GM10266 (cell line): ENCODE measurements at regions not wholly inside any gene's neighbourhood (a gene's known extent, or its start where the extent isn't known, plus 50 kb on each side); places are given as distances from the start of the nearest gene placed in this dataset.
"Not testable (repeated sequence)": the region's sequence is repeated elsewhere in the genome, so short reads cannot be mapped to it uniquely, and the experiment has no call there.

ENCODE experiments used
- DNase-seq: peaks from one replicate; pipeline ENCODE4 v3.0.0; 2012; ENCODE audit errors: extremely low spot score
- TF ChIP-seq, protein P1 (sequence below): IDR thresholded peaks from 2 replicates; pipeline ENCODE4 v1.5.1; 2012; ENCODE audit warnings: mild to moderate bottlenecking, low read depth; ENCODE audit not compliant: control insufficient read depth, insufficient read depth; ENCODE audit errors: missing control alignments

DNA sequence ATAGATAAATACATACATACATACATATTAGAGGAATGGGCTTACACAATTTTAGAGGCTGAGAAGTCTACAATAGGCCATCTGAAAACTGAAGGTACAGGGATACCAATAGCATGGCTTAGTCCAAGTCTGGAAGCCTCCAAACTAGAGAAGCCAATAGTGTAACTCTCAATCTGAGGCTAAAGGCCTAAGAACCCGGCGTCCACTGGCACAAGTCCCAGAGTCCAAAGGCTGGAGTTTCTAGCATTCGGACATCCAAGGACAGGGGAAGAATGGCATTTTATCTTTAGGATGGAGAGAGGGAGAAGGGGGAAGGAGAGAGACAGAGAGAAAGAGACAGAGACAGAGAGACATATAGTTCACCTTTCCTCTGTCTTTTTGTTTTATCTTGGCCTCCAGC lies 63.7 kb upstream of the SYT4 start:
- TF ChIP-seq, protein P1, sequence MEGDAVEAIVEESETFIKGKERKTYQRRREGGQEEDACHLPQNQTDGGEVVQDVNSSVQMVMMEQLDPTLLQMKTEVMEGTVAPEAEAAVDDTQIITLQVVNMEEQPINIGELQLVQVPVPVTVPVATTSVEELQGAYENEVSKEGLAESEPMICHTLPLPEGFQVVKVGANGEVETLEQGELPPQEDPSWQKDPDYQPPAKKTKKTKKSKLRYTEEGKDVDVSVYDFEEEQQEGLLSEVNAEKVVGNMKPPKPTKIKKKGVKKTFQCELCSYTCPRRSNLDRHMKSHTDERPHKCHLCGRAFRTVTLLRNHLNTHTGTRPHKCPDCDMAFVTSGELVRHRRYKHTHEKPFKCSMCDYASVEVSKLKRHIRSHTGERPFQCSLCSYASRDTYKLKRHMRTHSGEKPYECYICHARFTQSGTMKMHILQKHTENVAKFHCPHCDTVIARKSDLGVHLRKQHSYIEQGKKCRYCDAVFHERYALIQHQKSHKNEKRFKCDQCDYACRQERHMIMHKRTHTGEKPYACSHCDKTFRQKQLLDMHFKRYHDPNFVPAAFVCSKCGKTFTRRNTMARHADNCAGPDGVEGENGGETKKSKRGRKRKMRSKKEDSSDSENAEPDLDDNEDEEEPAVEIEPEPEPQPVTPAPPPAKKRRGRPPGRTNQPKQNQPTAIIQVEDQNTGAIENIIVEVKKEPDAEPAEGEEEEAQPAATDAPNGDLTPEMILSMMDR: no peak
- DNase-seq: no peak

DNA sequence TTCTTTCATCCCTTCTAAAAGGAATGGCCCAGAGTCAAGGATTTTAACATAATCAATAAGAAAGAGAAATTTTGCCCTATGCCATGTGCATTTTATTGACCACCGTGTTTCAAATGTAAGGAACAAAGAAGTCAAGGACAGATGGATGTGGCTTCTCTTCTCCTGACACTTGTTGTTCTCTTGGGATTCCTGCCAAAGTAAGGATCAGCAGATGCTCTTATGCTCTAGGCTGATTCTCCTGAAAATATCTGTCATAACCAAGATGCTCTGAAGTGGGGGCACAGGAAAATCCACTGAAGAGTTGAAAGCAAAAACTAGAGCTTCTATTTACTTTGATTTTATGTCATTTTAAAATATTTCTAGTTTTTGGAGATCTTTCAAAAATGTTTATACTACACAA lies 72.9 kb upstream of the SYT4 start:
- no peak for DNase-seq

DNA sequence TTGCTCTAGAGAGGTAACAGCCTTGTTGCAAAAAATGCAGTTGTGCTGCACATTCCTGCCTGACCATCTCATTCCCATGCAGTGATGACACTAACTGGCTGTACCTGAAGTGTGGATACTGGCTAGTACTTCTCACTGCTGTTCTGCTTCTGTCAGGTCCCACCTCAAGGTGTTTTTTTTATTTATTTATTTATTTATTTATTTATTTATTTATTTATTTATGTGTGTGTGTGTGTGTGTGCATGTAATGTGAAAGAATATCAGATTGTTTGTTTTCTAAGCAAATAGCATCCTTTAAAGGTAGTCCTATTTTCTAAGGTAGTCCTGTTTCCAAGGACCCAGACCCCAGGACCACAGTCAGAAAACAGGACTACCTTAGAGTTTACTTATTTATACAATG lies 87.2 kb upstream of the SYT4 start:
- TF ChIP-seq, protein P1: no peak
- DNase-seq: no peak

More for the DNA sequence above, 72.9 kb upstream of the SYT4 start:
- TF ChIP-seq, protein P1: no peak

DNA sequence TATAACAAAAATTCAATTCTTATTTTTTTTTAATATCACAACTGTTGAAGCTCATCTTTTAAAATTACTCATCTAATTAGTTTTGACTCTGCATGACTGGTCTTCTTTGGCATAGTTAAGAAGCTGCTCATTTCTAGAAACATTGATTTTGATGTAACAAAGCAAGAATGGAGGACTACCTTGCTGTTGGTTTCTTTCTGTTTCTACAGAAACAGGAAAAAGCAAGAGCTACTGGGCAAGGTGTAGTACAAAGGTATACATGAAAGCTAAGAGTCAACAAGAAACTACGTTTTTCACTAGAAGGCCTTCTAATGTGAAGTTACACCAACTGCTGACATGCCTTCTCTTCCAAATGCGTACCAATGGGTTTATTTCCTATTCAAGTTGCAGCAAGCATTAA lies 90.6 kb upstream of the SYT4 start:
- no peak for DNase-seq
- TF ChIP-seq, protein P1: no peak

DNA sequence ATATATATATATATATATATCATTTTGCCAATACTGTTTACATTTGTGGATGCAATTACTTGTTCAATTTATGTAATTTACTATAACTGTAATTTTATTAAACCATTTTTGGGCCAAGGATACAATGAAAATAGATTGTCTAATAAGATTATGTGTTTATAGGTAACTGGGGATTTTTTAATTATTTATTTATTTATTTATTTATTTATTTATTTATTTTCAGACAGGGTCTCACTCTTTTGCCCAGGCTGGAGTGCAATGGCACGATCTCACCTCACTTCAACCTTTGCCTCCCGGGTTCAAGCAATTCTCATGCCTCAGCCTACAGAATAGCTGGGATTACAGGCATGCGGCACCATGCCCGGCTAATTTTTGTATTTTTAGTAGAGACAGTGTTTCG lies 92.0 kb upstream of the SYT4 start:
- not testable (repeated sequence) for DNase-seq

DNA sequence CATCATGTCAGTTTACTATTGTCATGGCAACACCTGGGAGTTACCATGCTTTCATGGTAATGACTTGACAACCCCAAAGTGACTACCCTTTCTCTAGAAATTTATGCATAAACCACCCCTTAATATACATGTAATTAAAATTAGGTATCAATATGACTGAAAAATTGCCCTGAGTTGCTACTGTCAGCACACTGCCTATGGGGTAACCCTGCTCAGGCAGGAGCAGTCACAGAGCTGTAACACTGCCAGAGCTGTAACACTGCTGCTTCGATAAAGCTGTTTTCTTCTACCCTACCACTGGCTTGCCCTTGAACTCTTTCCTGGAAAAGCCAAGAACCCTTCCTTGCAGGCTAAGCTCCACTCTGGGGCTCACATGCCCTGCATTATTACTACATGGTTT lies 95.5 kb upstream of the SYT4 start:
- TF ChIP-seq, protein P1: no peak
- no peak for DNase-seq

DNA sequence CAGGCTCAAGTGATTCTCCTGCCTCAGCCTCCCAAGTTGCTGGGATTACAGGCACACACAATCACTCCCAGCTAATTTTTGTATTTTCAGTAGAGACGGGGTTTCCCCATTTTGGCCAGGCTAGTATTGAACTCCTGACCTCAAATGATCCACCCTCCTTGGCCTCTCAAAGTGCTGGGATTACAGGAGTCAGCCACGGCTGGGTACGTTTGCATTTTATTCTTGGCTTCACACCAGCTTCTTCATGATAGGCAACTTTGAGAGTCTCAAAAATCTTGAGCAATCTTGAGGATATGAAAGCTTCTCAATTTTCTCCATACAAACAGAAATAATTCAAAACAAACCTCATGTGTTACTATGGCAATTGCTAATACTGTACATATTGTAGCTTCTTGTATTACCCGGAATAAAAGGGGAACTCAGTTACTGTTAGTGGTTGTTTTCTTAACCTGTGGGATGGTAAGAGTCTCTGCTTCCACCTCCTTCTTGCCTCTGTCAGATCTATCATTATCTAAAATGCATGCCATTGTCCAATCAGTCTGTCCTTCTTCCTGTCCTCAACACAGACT lies 102.9 kb upstream of the SYT4 start:
- TF ChIP-seq, protein P1: no peak
- DNase-seq: no peak

DNA sequence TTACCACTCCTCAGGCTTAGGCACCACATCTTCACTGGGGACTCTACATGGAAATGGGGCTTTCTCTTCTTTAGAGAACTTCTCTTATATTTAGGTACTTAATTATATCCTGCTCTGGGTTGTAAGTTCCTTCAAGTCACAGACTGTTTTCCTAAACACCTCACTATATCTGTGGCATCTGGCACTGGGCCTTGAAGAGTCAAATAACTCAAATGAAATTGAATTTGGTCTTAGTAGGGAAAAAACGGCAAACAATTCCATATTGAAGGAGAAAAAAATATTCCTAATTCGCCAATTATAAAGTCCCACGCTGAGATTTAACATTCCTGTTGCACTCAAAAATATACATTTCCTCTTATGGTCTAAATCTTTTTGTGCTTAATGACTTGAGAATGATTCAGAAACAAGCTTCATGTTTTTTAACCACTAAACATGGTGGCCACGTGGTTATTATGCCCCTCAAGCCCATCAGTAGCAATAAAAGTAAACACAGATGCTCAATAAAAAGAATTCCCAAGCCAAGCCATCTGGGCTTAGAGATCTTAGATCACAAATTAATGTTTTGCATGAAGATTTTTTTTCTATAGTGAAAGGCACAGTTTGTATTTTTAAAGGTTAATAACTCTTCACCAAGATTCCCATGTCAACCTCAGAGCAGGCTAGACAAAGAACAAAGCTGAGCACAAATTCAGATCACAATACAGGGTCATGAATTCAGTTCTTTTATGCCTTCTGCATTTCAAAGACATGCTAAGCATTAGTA lies 105.5 kb upstream of the SYT4 start:
- no peak for DNase-seq
- TF ChIP-seq, protein P1: no peak
